ENCODE measurements at regions not wholly inside any gene's neighbourhood (a gene's known extent, or its start where the extent isn't known, plus 50 kb on each side); places are given as distances from the start of the nearest gene placed in this dataset.

DNA sequence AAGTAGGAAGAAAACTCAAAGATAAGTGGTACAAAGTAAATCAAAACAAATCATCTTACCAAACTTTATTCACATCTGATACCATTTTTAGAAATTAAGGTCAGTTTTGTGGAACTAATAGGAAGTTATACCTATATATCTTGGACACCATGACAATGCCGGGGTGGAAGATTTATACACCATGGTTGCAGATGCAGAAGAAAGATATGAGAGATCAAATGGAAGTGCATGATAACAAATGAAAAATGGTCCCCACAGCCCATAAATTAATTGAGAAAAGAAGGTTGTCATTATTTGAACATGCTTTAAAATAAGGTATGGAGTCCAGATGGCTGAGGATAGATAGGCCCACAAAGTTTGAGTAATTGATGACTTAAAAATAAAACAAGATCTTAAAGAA lies 276.8 kb downstream of the TSHZ3 start:
- TF ChIP-seq, protein P1, sequence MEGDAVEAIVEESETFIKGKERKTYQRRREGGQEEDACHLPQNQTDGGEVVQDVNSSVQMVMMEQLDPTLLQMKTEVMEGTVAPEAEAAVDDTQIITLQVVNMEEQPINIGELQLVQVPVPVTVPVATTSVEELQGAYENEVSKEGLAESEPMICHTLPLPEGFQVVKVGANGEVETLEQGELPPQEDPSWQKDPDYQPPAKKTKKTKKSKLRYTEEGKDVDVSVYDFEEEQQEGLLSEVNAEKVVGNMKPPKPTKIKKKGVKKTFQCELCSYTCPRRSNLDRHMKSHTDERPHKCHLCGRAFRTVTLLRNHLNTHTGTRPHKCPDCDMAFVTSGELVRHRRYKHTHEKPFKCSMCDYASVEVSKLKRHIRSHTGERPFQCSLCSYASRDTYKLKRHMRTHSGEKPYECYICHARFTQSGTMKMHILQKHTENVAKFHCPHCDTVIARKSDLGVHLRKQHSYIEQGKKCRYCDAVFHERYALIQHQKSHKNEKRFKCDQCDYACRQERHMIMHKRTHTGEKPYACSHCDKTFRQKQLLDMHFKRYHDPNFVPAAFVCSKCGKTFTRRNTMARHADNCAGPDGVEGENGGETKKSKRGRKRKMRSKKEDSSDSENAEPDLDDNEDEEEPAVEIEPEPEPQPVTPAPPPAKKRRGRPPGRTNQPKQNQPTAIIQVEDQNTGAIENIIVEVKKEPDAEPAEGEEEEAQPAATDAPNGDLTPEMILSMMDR (IDR thresholded peaks at IDR 0.05; ENCODE audit: unreplicated experiment): no peak
- intact Hi-C loops (cut with micrococcal nuclease): no loop called here
- Mint-ChIP-seq H3K27me3 (ENCODE audit: insufficient read depth, unreplicated experiment) (no peaks in the 10 kb centered on the region), H3K4me1 (ENCODE audit: insufficient read depth, unreplicated experiment) (no peaks in the 10 kb centered on the region), H3K9me3 (ENCODE audit: unreplicated experiment) (peaks cover 54% of the 10 kb centered on the region), H3K4me3 (ENCODE audit: unreplicated experiment) (no peak overlapping the region), H3K27ac (ENCODE audit: low read depth, unreplicated experiment) (no peak overlapping the region), H3K36me3 (ENCODE audit: insufficient read depth, unreplicated experiment) (no peaks in the 10 kb centered on the region)
- no peak for DNase-seq (ENCODE audit: unreplicated experiment)
- ChIA-PET POLR2A (no interaction called here), CTCF (no interaction called here)
- no TSS peak for BruUV-seq (replicated peaks)

DNA sequence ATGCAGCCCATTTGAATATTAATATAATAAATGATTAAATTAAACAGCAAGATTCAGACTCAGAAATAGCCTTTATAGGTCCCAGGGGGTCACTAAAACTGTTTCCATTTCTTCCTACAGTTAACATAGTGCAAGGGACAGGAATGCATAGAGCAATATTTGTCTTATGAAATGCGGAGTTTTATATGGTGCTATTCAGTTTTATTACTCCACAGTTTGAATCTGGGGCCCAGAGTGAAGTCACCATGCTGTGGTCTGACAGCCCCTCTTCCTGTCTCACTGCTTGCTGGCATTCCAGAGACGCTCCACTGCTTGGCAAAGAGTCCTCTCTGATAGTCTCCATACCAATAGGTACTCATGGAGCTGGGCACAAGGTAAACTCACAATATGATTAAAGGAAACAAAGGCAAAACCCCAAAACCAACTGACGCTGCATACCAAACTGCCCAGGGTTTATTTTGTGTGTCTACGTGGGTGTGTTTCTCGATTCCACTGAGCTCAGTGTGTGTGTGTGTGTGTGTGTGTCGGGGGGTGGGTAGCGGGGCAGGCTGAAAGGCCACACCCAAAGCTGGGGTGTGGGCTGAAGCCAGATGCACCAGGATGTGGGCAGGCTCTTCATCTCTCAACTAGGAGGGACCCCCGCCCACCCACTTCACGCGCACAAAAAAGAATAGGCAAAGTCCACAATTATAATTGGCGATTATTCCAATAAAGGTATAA lies 277.9 kb downstream of the TSHZ3 start:
- intact Hi-C loops (cut with micrococcal nuclease): no loop called here

GRCh38 chr19:31070146-31071065 lies 278.8 kb downstream of the TSHZ3 start:
- intact Hi-C loops (cut with micrococcal nuclease): no loop called here
- TF ChIP-seq, protein P1 (IDR thresholded peaks at IDR 0.05; ENCODE audit: unreplicated experiment): no peak
- H3K9me3 Mint-ChIP-seq (ENCODE audit: unreplicated experiment): peaks cover 54% of the 10 kb centered on the region
- BruUV-seq (replicated peaks): no TSS peak
- H3K27ac Mint-ChIP-seq (ENCODE audit: low read depth, unreplicated experiment): no peak overlapping the region
- CTCF ChIA-PET: no interaction called here
- POLR2A ChIA-PET: interaction anchor here (0.7 kb wide), 1 partner anchor 1871 kb away, joined by 3 read pairs; no protein-coding TSS in a partner anchor
- no peaks in the 10 kb centered on the region for H3K27me3 Mint-ChIP-seq (ENCODE audit: insufficient read depth, unreplicated experiment)
- no peak overlapping the region for H3K4me3 Mint-ChIP-seq (ENCODE audit: unreplicated experiment)
- H3K4me1 Mint-ChIP-seq (ENCODE audit: insufficient read depth, unreplicated experiment): no peaks in the 10 kb centered on the region
- no peak for DNase-seq (ENCODE audit: unreplicated experiment)
- no peaks in the 10 kb centered on the region for H3K36me3 Mint-ChIP-seq (ENCODE audit: insufficient read depth, unreplicated experiment)

More for the DNA sequence above, 277.9 kb downstream of the TSHZ3 start:
- Mint-ChIP-seq H3K4me3 (ENCODE audit: unreplicated experiment) (no peak overlapping the region), H3K36me3 (ENCODE audit: insufficient read depth, unreplicated experiment) (no peaks in the 10 kb centered on the region), H3K9me3 (ENCODE audit: unreplicated experiment) (peaks cover 54% of the 10 kb centered on the region), H3K27ac (ENCODE audit: low read depth, unreplicated experiment) (no peak overlapping the region), H3K4me1 (ENCODE audit: insufficient read depth, unreplicated experiment) (no peaks in the 10 kb centered on the region), H3K27me3 (ENCODE audit: insufficient read depth, unreplicated experiment) (no peaks in the 10 kb centered on the region)
- POLR2A ChIA-PET: no interaction called here
- CTCF ChIA-PET: interaction anchor here (0.6 kb wide), 1 partner anchor 402 kb away, joined by 3 read pairs; no protein-coding TSS in a partner anchor
- BruUV-seq (replicated peaks): no TSS peak
- no peak for DNase-seq (ENCODE audit: unreplicated experiment)
- TF ChIP-seq, protein P1 (IDR thresholded peaks at IDR 0.05; ENCODE audit: unreplicated experiment): no peak

GRCh38 chr19:31068268-31068667 lies 281.0 kb downstream of the TSHZ3 start:
- H3K4me3 Mint-ChIP-seq (ENCODE audit: unreplicated experiment): no peak overlapping the region
- H3K27ac Mint-ChIP-seq (ENCODE audit: low read depth, unreplicated experiment): peak overlapping the region; percentile 83
- intact Hi-C loops (cut with micrococcal nuclease): no loop called here
- DNase-seq (ENCODE audit: unreplicated experiment): no peak
- no peaks in the 10 kb centered on the region for H3K36me3 Mint-ChIP-seq (ENCODE audit: insufficient read depth, unreplicated experiment)
- BruUV-seq (replicated peaks): no TSS peak
- ChIA-PET CTCF (no interaction called here), POLR2A (no interaction called here)
- H3K27me3 Mint-ChIP-seq (ENCODE audit: insufficient read depth, unreplicated experiment): no peaks in the 10 kb centered on the region
- TF ChIP-seq, protein P1 (IDR thresholded peaks at IDR 0.05; ENCODE audit: unreplicated experiment): no peak
- H3K4me1 Mint-ChIP-seq (ENCODE audit: insufficient read depth, unreplicated experiment): peaks cover 4% of the 10 kb centered on the region
- H3K9me3 Mint-ChIP-seq (ENCODE audit: unreplicated experiment): peaks cover 46% of the 10 kb centered on the region
